ENCODE measurements at regions not wholly inside any gene's neighbourhood (a gene's known extent, or its start where the extent isn't known, plus 50 kb on each side); places are given as distances from the start of the nearest gene placed in this dataset.

DNA sequence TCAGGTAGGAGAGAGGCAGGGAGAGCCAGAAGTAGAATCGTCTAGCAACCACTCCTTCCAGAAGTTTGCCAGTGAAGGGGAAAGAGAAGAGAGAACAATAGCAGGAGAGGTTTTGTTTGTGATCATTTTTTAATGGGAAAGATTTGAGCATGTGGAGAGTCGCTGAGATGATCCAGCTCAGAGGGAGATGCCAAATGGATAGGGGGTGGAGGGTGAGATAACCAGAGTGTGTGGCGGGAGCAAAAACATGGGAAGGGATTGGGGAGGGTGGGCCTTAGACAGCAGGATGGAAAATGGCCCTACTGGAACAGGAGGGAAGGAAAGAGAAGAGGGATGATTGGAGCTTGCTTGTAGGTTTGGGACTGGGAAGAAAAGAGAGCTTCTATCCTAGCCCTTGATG, 269.8 kb downstream of the GLI2 start:
- no peak overlapping the region for H3K4me3 Mint-ChIP-seq
- no peak overlapping the region for H3K27ac Mint-ChIP-seq (ENCODE audit: low read depth)
- H3K36me3 Mint-ChIP-seq (ENCODE audit: insufficient read depth) = no peaks in the 10 kb centered on the region
- no peaks in the 10 kb centered on the region for H3K4me1 Mint-ChIP-seq
- peaks cover 27% of the 10 kb centered on the region for H3K27me3 Mint-ChIP-seq
- ATAC-seq (replicated peaks; ENCODE audit: extremely low read depth, poor library complexity, severe bottlenecking) (no peak), DNase-seq (ENCODE audit: low spot score in 2 of 2) (no peak)
- H3K9me3 Mint-ChIP-seq = peaks cover 10% of the 10 kb centered on the region

DNA sequence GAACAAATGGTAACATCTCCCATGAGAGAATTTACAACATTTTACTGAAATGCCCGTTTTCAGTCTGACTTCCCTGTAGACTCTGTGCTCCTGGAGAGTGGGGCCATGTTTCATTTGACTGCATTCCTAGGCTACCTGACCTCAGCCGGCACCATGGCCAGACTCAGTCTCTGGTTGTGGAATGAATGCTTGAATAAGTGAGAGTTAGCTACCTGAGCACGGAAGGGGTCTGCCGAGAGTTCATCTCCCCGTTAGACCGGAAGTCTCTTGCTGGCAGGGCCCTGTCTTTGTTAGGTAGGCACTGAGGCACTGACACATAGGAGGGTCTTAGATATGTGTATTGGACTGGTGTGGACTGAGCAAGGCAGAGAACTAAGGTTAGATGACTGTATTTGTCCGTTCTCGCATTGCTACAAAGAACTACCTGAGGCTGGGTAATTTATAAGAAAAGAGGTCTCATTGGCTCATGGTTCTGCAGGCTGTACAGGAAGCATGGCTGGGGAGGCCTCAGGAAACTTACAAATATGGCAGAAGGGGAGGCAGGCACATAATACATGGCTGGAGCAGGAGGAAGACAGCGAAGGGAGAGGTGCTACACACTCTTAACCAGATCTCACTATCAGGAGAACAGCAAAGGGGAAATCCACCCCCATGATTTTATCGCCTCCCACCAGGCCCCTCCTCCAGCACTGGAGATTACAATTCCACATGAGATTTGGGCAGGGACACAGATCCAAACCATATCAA, 271.2 kb downstream of the GLI2 start:
- peaks cover 38% of the 10 kb centered on the region for H3K27me3 Mint-ChIP-seq
- H3K4me1 Mint-ChIP-seq = no peaks in the 10 kb centered on the region
- H3K36me3 Mint-ChIP-seq (ENCODE audit: insufficient read depth) = no peaks in the 10 kb centered on the region

GRCh38 chr2:121007490-121007853, 271.8 kb downstream of the GLI2 start:
- Mint-ChIP-seq H3K9me3 (peaks cover 10% of the 10 kb centered on the region), H3K36me3 (ENCODE audit: insufficient read depth) (no peaks in the 10 kb centered on the region), H3K27me3 (peaks cover 38% of the 10 kb centered on the region), H3K4me1 (no peaks in the 10 kb centered on the region), H3K27ac (ENCODE audit: low read depth) (no peak overlapping the region), H3K4me3 (no peak overlapping the region)
- DNase-seq (ENCODE audit: low spot score in 2 of 2) (no peak), ATAC-seq (replicated peaks; ENCODE audit: extremely low read depth, poor library complexity, severe bottlenecking) (no peak)

More for the DNA sequence above, 271.2 kb downstream of the GLI2 start:
- Mint-ChIP-seq H3K9me3 (peaks cover 10% of the 10 kb centered on the region), H3K27ac (ENCODE audit: low read depth) (no peak overlapping the region), H3K4me3 (no peak overlapping the region)
- ATAC-seq (replicated peaks; ENCODE audit: extremely low read depth, poor library complexity, severe bottlenecking) = no peak
- no peak for DNase-seq (ENCODE audit: low spot score in 2 of 2)

DNA sequence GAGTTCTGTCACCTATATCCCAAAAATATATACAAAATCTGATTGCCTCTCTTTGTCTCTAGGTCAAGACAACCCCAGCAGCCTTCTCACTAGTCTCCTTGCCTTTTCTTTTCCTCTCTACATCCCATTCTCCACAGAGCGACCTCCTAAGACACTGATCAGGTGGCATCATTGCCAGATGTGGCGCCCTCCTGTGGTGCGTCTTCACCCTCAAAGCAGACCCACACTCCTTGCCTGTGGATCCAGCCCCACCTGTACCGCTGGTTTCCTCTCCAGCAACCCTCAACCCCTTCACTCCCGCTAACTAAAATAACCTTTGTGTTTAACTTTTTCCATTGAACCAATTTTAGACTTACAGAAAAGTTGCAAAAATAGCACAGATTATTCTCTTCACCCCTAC, 273.3 kb downstream of the GLI2 start:
- Mint-ChIP-seq H3K4me1 (no peaks in the 10 kb centered on the region), H3K27me3 (peaks cover 50% of the 10 kb centered on the region), H3K36me3 (ENCODE audit: insufficient read depth) (peaks cover 2% of the 10 kb centered on the region), H3K4me3 (no peak overlapping the region), H3K27ac (ENCODE audit: low read depth) (no peak overlapping the region), H3K9me3 (peaks cover 13% of the 10 kb centered on the region)
- ATAC-seq (replicated peaks; ENCODE audit: extremely low read depth, poor library complexity, severe bottlenecking) (no peak), DNase-seq (ENCODE audit: low spot score in 2 of 2) (no peak)

GRCh38 chr2:121010998-121011397, 274.0 kb downstream of the TFCP2L1 start:
- H3K27me3 Mint-ChIP-seq = peaks cover 52% of the 10 kb centered on the region
- ATAC-seq (replicated peaks; ENCODE audit: extremely low read depth, poor library complexity, severe bottlenecking) (no peak), DNase-seq (ENCODE audit: low spot score in 2 of 2) (no peak)
- H3K36me3 Mint-ChIP-seq (ENCODE audit: insufficient read depth) = peaks cover 2% of the 10 kb centered on the region
- H3K4me1 Mint-ChIP-seq = no peaks in the 10 kb centered on the region
- peaks cover 15% of the 10 kb centered on the region for H3K9me3 Mint-ChIP-seq
- no peak overlapping the region for H3K4me3 Mint-ChIP-seq
- no peak overlapping the region for H3K27ac Mint-ChIP-seq (ENCODE audit: low read depth)

DNA sequence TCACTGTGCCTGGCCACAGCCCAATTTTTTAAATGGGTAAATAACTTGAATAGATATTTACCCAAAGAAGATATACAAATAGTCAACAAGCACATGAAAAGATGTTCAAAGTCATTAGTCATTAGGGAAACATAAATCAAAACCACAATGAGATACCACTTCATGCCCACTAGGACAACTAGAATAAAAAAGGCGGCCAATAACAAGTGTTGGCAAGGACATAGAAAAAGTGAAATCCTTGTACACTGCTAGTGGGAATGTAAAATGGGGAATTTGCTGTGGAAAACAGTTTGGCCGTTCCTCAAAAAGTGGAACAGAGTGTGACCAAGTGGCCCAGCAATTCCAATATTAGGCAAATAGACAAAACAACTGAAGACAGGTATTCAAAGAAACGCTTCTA, 270.1 kb downstream of the TFCP2L1 start:
- no peak for ATAC-seq (replicated peaks; ENCODE audit: extremely low read depth, poor library complexity, severe bottlenecking)
- H3K9me3 Mint-ChIP-seq = peaks cover 5% of the 10 kb centered on the region
- no peak overlapping the region for H3K4me3 Mint-ChIP-seq
- H3K36me3 Mint-ChIP-seq (ENCODE audit: insufficient read depth) = peaks cover 2% of the 10 kb centered on the region
- H3K27ac Mint-ChIP-seq (ENCODE audit: low read depth) = no peak overlapping the region
- peaks cover 38% of the 10 kb centered on the region for H3K27me3 Mint-ChIP-seq
- DNase-seq (ENCODE audit: low spot score in 2 of 2) = no peak
- H3K4me1 Mint-ChIP-seq = no peaks in the 10 kb centered on the region

GRCh38 chr2:121015971-121016485, 269.0 kb downstream of the TFCP2L1 start:
- Mint-ChIP-seq H3K27me3 (peaks cover 35% of the 10 kb centered on the region), H3K4me1 (no peaks in the 10 kb centered on the region), H3K36me3 (ENCODE audit: insufficient read depth) (peaks cover 2% of the 10 kb centered on the region), H3K4me3 (no peak overlapping the region), H3K27ac (ENCODE audit: low read depth) (no peak overlapping the region), H3K9me3 (peaks cover 5% of the 10 kb centered on the region)
- ATAC-seq (replicated peaks; ENCODE audit: extremely low read depth, poor library complexity, severe bottlenecking) (no peak), DNase-seq (ENCODE audit: low spot score in 2 of 2) (no peak)

DNA sequence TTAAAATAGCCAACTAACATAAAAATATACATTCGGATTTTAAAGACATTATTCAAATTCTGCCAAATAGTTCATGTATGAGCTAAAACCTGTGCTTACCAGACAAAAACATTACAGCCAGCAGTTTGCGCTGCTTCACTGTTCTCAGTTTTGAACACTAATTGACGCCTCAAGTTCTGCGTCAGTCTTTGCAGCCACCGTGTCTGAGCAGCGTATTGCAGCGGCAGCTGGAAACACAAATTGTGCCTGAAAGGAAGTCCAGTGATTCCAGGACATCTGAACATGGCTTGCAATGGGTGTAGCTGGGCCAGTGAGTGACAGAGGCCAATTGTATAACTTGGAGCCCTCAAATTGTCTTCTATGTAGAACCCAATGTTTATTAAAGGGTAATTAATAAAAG, 267.6 kb downstream of the TFCP2L1 start:
- Mint-ChIP-seq H3K27me3 (peaks cover 38% of the 10 kb centered on the region), H3K4me1 (no peaks in the 10 kb centered on the region), H3K9me3 (peaks cover 5% of the 10 kb centered on the region), H3K36me3 (ENCODE audit: insufficient read depth) (peaks cover 2% of the 10 kb centered on the region), H3K27ac (ENCODE audit: low read depth) (no peak overlapping the region), H3K4me3 (no peak overlapping the region)
- ATAC-seq (replicated peaks; ENCODE audit: extremely low read depth, poor library complexity, severe bottlenecking) (no peak), DNase-seq (ENCODE audit: low spot score in 2 of 2) (no peak)

- Mint-ChIP-seq H3K27ac (ENCODE audit: low read depth) (no peak overlapping the region), H3K4me1 (no peaks in the 10 kb centered on the region), H3K9me3 (peaks cover 5% of the 10 kb centered on the region), H3K27me3 (peaks cover 32% of the 10 kb centered on the region), H3K4me3 (no peak overlapping the region), H3K36me3 (ENCODE audit: insufficient read depth) (no peaks in the 10 kb centered on the region)
- DNase-seq (ENCODE audit: low spot score in 2 of 2) (no peak), ATAC-seq (replicated peaks; ENCODE audit: extremely low read depth, poor library complexity, severe bottlenecking) (no peak)
Measured at GRCh38 chr2:121018136-121019061, 266.6 kb downstream of the TFCP2L1 start.

DNA sequence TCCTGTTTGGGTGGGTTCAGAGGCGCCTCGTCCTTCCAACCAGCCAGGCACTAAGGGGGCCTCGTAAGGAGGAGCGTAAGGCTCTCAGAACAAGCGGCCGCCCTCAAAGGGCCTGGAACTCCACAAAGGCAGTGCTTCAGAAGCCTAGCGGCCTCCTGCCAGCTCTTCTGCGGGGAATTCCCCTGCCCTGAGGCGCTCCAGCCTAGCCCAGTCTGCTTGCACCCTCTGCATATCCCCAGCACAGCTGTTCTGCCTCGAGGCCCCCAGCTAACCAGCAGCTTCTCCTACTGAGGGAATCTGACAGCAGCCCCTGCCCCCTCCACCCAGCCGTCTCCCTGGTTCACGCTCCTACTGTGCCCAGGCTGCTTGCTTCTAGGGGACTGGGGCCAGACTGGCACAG, 265.9 kb downstream of the TFCP2L1 start:
- Mint-ChIP-seq H3K36me3 (ENCODE audit: insufficient read depth) (no peaks in the 10 kb centered on the region), H3K9me3 (peaks cover under 1% of the 10 kb centered on the region), H3K27me3 (peaks cover 25% of the 10 kb centered on the region)

GRCh38 chr2:121019756-121020155, 265.2 kb downstream of the TFCP2L1 start:
- Mint-ChIP-seq H3K27me3 (peaks cover 24% of the 10 kb centered on the region), H3K36me3 (ENCODE audit: insufficient read depth) (no peaks in the 10 kb centered on the region), H3K4me3 (no peak overlapping the region), H3K4me1 (no peaks in the 10 kb centered on the region), H3K9me3 (no peaks in the 10 kb centered on the region), H3K27ac (ENCODE audit: low read depth) (no peak overlapping the region)
- ATAC-seq (replicated peaks; ENCODE audit: extremely low read depth, poor library complexity, severe bottlenecking) (no peak), DNase-seq (ENCODE audit: low spot score in 2 of 2) (no peak)

More for the DNA sequence above, 265.9 kb downstream of the TFCP2L1 start:
- ATAC-seq (replicated peaks; ENCODE audit: extremely low read depth, poor library complexity, severe bottlenecking) (no peak), DNase-seq (ENCODE audit: low spot score in 2 of 2) (no peak)
- no peaks in the 10 kb centered on the region for H3K4me1 Mint-ChIP-seq
- no peak overlapping the region for H3K27ac Mint-ChIP-seq (ENCODE audit: low read depth)
- H3K4me3 Mint-ChIP-seq = no peak overlapping the region

DNA sequence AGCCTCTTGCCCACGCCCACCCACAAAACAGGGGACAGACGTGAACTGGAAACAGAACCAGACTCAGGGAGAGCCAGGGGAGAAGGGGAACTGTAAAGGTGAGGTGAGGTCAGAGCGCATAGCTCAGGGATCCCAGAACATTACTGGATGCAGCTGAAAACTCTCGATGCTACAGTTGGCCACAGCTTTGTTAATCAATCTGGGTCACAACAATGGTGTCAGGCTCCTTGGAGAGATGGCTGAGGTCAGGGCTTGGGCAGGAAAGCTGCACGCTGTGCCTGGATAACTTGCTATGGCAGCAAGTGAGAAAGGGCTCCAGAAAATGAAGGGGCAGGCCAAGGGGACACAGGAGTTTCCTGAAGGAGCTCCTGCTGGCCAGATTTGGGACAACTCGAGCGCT, 263.3 kb downstream of the TFCP2L1 start:
- H3K4me3 Mint-ChIP-seq = no peak overlapping the region
- no peaks in the 10 kb centered on the region for H3K36me3 Mint-ChIP-seq (ENCODE audit: insufficient read depth)
- H3K27me3 Mint-ChIP-seq = peaks cover 28% of the 10 kb centered on the region

GRCh38 chr2:121028577-121028976, 256.4 kb downstream of the TFCP2L1 start:
- H3K27ac Mint-ChIP-seq (ENCODE audit: low read depth) = no peak overlapping the region
- peaks cover 36% of the 10 kb centered on the region for H3K27me3 Mint-ChIP-seq
- no peak for DNase-seq (ENCODE audit: low spot score in 2 of 2)
- ATAC-seq (replicated peaks; ENCODE audit: extremely low read depth, poor library complexity, severe bottlenecking) = no peak
- H3K9me3 Mint-ChIP-seq = peaks cover 5% of the 10 kb centered on the region
- no peaks in the 10 kb centered on the region for H3K36me3 Mint-ChIP-seq (ENCODE audit: insufficient read depth)
- no peak overlapping the region for H3K4me3 Mint-ChIP-seq
- no peaks in the 10 kb centered on the region for H3K4me1 Mint-ChIP-seq

More for the DNA sequence above, 263.3 kb downstream of the TFCP2L1 start:
- ATAC-seq (replicated peaks; ENCODE audit: extremely low read depth, poor library complexity, severe bottlenecking) (no peak), DNase-seq (ENCODE audit: low spot score in 2 of 2) (no peak)
- no peaks in the 10 kb centered on the region for H3K4me1 Mint-ChIP-seq
- no peaks in the 10 kb centered on the region for H3K9me3 Mint-ChIP-seq
- H3K27ac Mint-ChIP-seq (ENCODE audit: low read depth) = no peak overlapping the region

Measured in central memory CD8-positive, alpha-beta T cell (primary cell).